ENCODE measurements at regions not wholly inside any gene's neighbourhood (a gene's known extent, or its start where the extent isn't known, plus 50 kb on each side); places are given as distances from the start of the nearest gene placed in this dataset.

GRCh38 chr7:25296086-25296485, 67.8 kb upstream of the NPVF start:
- TF ChIP-seq POLR2A (IDR thresholded peaks at IDR 0.05) (no peak), CTCF (IDR thresholded peaks at IDR 0.05) (no peak)

All from adrenal gland (tissue), 5 donors.